HG03457 (cell line): ENCODE measurements at regions not wholly inside any gene's neighbourhood (a gene's known extent, or its start where the extent isn't known, plus 50 kb on each side); places are given as distances from the start of the nearest gene placed in this dataset.

Experiments
- ATAC-seq: cut with Tn5 transposase; IDR thresholded peaks from one replicate; pipeline ENCODE4 v1.9.1; 2021; ENCODE audit warnings: moderate number of reproducible peaks; ENCODE audit not compliant: unreplicated experiment

DNA sequence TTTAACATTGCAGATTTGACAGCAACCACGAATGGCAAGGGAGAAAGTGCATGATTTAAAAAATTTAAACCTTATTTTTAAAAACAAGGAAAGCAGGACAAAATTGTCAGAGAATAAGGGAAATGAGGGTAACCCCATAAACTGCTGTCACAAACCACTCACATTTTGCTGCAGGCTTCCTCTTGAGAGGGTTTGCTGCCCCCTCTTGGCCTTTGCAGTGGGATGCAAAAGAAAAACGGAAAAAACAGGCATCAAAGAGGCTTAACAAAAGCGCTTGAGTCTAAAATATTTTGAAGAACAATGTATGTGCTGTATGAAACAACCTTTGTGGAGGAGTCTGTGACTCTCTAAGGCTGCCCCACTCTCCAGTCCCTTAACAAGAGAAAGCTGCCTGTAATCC lies 91.6 kb downstream of the TMX3 start:
- peak; percentile 57 for ATAC-seq

DNA sequence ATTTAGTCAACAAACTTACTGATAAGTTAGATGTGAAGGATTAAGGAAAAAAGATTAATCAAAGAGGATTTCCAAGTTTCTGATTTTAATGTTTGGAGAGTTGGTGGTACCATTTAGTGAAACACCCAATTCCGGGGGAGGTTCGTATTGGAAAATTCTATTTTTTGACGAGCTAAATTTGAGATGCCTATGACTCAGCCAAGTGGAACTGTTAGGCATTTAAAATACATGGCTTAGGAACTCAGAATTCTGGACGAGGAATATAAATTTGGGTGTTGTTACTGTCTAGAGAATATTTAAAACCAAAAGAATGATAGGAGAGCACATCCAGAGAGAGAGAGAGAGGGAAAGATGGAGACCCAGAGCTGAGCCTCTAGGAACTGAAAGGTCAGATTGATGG lies 103.6 kb downstream of the TMX3 start:
- ATAC-seq = no peak

DNA sequence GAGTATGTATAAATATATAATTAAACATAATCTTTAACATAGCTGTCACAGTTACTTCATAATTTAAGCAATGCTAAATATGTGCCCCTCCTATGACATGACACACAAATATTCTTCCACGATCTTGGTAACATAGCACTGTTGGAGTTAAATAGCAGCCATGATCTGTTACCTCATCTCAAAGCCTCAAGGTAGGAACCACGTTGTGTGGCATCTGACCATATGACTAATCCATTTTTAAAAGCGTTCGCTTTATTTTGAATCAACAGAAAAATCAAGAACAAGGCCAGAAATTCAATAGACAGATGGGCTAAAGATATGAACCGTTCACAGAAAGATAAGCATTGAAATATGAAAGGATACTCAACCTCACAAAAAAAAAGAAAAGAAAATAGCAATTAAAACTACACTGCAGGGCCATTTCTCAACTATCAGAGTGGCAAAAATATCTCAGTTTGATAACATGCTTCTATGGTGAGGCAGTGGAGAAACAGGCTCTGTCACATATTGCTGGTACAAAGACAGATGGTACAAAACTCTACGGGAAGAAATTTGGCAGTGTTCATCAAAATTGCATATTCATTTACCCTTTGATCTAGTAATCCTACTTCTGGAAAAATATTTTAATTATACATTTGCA lies 105.9 kb downstream of the TMX3 start:
- no peak for ATAC-seq

DNA sequence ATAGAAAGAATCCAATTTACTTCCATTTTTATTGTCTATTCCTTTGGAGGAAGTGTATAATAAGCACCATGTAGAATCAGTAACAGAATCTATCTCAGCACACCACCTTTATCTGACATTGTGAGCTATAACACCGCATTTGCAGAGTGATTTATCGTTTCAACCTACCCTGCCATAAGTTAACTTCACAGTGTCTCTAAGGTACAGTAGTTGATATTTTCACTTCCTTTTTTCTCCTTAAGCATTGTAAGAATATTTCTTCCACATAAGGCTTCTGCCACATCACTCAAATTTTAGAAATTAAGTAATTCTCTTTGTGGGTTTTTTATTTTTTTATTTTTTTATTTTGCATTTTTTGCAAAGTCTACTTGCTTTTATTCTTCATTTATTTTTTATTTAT lies 107.1 kb downstream of the TMX3 start:
- ATAC-seq = no peak

DNA sequence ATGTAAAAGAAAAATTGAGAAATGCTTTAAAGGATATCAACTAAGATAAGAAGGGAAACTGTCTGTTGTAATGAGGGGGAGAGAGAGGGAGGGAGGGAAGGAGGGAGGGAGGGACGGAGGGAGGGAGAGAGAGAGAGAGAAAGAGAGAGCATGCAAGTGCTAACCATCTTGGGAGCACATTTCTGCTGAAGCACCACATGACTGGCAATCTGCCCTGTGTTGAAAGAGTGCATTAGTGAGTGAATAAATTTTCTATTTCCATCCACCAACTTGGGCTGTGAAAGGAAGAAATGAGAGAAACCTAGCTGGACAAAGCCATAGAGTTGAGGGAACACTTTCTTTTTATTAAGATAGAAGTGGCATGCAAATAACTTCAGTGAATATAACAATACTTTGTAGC lies 110.7 kb downstream of the TMX3 start:
- no peak for ATAC-seq

DNA sequence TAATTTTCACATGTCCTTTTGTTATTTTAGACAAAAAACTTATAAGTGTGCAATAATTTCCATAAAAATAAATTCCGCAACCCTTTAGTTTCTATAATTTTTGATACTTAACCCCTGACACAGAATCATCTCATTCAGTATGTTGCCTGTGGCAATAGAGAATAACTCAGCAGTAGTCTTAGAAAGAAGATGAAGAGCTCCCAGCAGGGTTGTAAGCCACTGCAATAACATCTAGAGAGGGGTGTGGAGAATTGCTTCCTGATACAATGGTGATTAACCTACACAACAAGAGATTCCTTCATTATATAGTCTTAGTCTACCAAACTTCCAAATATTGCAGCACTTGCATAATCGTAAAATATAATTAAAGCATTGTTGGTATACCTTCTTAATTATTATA lies 118.9 kb downstream of the TMX3 start:
- no peak for ATAC-seq

DNA sequence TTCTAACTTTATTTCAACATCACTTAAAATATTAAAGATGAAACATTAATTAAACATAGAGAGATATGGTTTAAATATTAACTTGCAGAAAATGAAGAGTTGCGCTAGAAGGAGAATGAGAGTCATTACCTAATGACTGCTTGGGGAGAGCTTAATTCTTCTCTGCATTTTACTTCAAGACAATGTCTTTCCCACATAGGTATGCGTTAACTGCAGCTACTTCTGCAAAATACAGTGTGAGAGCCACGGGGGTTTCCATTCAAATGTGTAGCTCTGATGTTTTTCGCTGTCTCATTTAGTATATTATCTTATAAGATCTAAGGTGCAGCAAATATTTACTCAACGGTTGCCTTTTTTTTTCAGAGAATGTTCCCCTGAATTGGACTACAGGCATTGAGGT lies 126.7 kb downstream of the TMX3 start:
- no peak for ATAC-seq

DNA sequence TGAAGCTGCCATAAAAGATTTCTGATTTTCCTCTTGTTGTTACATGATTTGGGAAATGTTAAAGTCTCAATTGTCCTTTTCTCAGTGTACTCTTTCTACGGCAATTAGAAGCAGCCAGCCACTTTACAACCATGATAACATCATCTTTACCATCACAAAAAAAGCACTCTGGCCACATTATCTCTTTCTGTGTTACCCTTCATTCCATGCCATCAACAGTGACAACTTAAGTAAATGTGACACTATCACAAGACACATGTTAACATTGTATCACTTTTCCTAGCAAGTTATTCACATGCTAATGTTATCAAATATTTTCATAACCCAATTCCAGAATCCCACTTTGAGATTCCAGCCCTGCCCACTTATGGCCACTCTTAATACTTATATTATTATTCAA lies 131.2 kb downstream of the TMX3 start:
- ATAC-seq = no peak

DNA sequence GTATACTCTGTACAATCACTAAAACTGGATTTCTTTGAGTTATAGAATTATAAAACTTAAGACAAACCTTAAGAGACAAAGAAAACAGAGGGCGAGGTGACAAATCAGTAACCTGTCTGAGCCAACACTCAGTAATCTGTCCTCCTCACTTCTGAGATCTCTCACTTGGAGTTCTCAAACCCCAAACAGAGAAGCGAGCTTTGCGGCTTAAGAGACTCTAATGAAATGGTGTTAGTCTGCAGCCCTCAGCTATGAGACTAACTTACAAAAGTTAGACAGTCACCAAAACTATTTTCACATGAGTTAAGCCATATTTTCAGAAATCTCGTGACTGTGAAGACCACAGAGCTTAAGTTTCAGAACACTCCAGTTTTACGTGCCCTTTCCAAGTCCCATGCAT lies 140.6 kb downstream of the TMX3 start:
- no peak for ATAC-seq

DNA sequence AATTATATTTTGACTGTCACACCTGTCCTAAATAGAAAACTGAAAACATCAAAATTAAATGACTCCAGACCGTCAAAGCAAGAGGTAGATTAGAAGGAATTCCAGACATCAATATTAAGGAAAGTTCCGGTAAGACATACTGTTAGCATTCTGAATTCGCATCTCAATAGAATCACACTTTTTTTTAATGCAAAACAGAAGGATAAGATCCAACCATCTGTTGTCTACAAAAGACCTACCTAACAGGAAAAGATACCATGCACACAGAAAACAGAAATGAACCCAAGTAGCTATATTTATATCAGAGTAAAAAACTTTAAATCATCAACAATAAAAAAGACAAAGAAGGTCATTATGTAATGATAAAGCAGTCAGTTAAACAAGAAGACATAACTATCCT lies 145.0 kb downstream of the TMX3 start:
- no peak for ATAC-seq

DNA sequence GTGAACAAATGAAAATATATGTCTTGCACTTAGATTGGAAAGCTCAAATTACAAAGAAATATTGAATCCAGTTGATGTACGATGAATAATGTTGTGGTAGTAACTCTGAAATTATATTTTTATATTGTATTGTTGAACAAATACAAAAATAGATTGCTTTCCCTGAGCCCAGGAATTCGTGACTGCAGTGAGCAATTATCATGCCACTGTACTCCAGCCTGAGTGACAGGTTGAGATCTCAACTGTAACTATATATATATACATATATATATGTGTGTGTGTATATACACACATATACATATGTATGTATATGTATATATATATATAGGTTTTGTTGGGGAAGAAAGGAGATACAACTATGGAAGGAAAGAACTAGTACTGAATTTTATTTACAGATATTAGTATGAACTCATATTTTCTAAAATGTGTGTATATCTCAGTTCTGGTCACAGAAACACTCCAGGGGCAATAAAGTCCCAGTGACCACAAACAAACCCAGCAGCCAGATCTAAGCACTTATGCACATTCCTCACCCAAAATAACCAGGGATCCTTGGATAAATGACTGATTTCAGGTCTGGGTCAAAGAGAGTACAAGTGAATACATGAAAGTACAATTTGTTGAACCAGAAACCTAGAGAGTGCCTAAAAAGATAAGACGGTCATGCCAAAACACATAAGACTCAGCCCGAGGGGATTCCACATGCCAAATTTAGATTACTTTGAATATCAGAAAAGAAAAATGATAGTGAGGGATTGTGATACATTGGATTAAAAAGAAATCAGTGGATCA lies 146.3 kb downstream of the TMX3 start:
- no peak for ATAC-seq

DNA sequence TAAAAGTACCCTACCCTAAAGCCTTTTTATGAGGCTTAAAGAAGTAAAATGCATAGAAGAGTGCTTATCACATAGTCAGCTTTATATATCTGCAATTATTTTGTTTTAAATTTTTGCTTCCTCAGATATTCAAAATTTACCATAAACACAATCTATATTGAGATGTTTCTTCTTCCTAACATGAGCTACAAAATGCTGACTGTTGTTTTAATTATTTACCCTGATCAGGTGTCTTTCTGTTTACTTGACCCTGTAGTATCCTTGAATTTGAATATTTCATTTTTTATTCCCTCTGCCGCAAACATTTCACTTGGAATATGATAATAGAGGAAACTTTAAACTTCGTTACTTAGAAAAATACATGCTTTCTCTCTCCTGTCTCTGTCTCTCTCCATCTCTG lies 147.9 kb downstream of the TMX3 start:
- ATAC-seq = no peak

DNA sequence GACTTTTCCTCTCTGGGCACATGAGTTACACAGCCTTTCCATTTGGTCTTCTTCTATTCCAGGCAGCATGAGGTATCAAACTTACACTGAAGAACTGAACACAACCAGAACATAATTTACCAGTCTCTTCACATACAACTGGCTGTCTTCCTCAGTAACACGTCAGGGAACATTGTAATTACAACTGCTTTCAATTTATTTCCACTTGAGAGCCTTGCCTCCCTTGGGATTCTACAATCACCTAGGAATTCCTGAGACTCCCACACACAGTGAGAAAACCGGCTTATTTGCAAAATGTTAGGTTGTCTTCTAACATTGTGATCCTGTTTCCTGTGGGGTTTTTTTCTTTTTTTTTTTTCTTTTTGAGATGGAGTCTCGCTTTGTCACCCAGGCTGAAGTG lies 149.9 kb downstream of the TMX3 start:
- no peak for ATAC-seq

DNA sequence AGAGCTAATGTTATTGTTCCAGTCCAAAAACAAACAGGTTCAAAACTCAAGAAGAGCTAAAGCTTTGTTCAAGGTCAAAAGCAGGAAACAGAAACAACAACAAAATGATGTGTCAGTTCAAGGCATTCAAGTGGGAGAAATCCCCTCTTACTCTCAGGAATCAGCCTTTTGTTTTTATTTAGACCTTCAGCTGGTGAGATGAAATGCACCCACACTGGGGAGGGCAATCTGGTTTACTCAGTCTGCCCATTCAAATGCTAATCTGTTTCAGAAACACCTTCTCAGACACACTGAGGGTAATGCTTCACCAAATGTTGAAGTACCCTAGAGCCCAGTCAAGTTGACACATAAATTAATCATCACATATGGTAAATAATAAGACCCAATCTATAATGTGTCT lies 150.6 kb downstream of the TMX3 start:
- ATAC-seq = no peak

DNA sequence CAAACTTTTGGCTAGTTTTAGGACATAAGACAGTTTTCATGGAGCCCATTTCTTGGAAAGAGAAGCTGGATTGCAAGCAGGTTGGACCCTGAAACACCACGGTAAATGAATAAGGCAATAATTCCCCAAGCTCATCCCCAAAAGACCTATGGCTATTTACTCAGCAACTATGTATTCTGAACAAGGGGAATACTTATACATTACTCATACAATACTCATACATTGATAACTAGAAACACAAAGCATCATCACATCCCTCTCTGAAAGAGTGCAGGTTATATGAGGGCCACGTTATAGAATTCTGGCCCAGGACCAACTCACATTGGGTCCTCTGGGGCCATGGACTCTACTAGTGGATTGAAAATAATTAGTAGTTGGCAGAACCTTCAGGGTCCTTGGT lies 154.8 kb downstream of the TMX3 start:
- no peak for ATAC-seq

DNA sequence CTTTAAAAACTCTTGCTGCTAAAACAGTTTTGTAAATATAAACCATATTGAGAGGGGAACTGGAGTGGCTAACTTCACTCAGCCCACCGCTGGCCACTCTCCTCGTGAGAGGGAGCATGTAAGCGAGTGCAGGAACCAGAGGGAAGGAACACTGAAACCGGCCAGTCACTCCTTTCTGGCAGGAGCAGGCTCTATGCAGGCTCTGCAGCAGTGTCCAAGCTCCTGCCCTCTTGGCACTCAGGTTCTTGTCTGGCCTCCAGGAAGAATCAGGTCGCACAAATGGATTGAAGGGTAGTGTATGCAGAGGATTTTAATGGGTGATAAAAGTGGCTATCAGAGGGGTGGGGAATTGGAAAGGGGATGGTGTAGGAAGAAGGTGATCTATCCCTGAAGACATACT lies 157.7 kb downstream of the TMX3 start:
- no peak for ATAC-seq

DNA sequence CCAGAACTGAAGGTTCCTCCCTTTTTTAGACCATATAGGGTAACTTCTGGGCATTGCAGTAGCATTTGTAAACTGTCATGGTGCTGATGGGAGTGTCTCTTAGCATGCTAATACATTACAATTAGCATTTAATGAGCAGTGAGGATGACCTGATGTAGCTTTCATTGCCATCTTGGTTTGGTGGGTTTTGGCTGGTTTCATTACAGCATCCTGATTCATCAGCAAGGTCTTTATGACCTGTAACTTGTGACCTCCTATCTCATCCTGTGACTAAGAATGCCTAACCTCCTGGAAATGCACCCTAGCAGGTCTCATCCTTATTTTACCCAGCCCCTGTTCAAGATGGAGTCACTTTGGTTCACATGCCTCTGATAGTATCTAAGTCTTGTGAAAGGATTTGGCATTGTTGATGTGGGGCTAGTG lies 159.0 kb downstream of the TMX3 start:
- no peak for ATAC-seq

DNA sequence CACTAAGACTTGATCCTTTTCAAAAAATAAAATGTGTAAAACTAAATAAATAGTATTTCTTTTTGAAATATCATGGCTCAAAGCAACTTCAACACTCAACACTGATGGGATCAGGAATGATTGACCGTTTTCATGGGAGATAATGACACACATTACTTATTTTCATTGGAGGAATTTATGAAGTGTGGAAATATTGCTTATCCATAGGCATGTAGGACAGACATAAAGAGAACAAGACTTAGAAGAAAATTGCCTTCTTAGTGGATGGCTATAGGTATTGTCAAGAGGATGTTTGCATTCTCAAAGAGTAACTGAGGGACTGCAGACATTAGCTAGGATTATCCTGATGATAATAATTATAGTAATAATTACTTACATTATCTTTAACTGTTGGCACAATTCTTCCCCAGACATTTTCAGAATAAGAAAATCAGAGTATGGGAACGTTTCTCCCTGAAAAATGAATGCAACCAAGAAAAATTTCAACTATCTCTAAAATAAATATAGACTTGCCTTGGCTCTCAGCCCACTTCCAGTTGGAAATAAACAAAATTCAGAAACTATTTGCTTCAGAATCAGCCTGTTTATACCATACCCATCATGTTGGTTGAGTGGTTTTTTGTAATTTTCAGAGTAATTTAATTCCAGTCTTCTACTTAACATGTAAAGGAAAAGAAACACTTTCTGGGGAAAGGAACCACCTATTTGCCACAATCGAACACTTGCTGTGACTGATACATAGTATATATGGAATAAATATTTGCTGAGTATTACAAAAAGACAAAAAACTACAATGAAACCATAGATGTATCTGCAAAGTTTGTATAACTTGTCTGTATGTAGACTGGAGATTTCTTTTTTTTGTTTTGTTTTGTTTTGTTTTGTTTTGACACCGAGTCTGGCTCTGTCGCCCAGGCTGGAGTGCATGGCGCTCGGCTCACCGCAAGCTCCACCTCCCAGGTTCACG lies 165.7 kb downstream of the TMX3 start:
- no peak for ATAC-seq

DNA sequence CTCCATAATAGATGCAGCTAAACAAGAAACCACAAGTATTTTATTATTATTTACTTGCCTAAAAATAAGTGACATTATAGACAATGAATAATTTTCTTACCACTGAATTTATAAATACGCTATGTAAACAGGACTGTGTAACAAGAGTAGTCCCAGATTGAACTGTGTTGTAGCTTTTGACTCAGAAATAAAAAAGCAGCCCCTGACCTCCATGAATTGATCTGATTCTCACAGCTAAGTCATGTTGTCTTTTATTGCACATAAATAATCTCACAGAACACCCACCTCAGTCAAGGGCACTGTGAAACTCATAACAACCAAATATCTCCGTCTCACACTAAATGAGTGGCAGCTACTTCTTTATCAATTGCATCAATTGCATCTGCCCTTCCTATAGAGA lies 171.6 kb downstream of the TMX3 start:
- no peak for ATAC-seq

DNA sequence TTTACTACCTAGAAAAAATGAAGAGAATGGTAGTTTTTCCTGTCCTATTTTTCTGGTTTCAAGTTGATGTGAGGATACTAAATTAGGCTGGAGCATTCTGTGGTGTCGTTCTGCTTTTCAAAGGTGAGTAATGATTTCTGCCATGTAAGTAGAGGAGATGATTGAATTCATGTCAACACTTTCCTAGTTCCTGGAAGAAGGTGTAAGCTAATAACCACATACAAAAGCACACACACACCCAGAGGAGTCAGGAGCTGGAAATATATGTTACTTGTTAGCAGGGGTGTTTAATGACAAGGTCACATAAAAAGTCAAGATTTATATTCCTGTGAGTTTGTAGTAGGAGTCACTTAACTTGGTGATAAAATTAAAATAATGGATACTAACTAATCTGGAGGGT lies 172.1 kb downstream of the TMX3 start:
- no peak for ATAC-seq

DNA sequence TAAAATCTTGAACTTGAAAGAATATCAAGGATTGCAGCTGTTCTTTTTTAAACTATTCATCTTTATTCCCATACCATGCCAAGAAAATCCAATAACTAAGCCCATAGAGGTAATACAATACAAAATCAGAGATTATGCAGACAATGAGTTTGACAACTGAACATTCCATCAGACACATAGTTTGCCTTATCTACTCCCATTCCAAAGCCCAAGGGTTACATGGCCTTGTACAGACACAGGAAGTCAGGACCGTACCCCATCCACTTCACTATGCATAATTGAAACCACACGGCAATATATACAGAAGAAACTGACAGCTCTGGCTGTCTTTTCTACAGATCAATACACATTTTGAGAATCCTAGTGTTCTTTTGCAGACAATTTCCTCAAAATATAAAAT lies 181.3 kb downstream of the TMX3 start:
- ATAC-seq = no peak
